GM18907 (cell line): ENCODE measurements at regions not wholly inside any gene's neighbourhood (a gene's known extent, or its start where the extent isn't known, plus 50 kb on each side); places are given as distances from the start of the nearest gene placed in this dataset.

Experiments
- ATAC-seq: cut with Tn5 transposase; IDR thresholded peaks from one replicate; pipeline ENCODE4 v1.9.1; 2021; ENCODE audit warnings: mild to moderate bottlenecking, moderate library complexity; ENCODE audit not compliant: unreplicated experiment

DNA sequence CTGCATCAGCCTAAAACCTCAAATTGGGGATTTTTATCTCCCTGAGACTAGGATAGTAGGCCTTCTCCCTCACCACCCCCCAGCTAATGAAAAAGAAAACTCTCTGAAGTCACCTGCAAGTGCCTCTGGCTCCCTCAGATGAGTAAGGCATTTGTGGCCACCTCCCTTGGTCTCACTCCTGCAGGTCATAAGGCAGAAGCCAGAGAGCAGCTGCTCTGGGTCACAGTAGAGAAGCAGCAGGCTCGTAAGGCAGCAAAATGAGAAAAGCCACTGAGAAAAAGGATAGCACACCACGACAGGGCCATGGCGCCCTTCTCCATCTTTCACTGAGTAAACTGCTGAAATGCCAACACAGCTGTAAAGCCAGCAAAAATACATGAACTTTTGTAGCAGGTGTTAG, 296.7 kb upstream of the DPH6 start:
- no peak for ATAC-seq

DNA sequence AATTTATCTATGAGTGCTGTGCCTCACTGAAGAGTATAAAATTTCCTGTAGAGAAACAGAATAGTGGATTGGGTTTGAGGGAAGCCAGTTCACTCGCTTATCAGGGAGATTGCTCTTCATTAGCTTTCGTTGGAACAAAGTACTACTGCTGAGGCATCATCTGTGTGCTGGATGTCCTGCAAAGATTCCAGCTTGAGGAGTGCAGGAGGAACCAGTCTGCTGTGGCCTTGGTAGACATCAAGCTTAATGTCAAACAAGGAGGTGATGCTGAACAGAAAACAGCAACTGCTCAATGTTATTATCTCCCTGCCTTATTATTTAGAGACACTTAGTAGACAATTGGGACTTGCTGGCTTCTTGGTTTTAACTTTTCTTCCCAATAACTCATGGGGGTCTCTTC, 297.5 kb upstream of the DPH6 start:
- ATAC-seq = no peak

DNA sequence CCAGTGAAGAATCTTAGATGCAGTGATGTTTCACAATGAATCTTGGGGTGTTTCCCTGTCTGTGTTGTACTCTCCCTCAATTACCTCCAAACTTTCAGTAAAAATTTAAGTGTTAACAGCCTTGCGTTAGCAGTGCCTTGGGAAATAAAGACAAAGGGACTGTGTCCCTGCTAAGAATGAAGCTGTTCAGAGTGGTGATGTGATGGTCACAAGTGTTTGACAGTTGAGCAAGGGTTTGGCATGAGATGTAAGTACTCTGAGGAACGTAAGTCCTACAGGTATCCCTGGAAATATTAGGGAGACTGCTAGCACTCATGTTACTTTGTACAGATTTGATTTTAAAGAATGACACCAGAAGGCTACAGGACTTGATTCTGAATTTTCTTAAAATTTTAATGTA, 304.3 kb upstream of the DPH6 start:
- ATAC-seq = no peak

DNA sequence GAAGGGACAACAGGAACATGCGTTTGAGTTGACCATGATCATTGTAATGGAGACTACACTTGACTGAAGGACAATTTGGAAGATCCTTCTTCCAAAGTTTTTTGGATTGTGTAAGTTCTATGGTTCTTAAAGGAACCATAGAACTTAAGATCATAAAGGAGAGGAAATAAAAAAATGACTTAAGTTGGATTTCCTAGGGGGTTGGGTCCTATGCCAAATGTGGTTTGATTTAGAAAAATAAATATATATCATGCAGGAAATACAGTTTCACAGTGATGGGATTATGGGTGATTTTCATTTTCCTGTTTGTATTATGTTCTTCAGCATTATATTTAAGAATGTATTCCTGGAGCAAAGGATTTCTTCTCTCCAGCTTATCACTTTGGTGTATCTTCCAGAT, 305.5 kb upstream of the DPH6 start:
- ATAC-seq = no peak

DNA sequence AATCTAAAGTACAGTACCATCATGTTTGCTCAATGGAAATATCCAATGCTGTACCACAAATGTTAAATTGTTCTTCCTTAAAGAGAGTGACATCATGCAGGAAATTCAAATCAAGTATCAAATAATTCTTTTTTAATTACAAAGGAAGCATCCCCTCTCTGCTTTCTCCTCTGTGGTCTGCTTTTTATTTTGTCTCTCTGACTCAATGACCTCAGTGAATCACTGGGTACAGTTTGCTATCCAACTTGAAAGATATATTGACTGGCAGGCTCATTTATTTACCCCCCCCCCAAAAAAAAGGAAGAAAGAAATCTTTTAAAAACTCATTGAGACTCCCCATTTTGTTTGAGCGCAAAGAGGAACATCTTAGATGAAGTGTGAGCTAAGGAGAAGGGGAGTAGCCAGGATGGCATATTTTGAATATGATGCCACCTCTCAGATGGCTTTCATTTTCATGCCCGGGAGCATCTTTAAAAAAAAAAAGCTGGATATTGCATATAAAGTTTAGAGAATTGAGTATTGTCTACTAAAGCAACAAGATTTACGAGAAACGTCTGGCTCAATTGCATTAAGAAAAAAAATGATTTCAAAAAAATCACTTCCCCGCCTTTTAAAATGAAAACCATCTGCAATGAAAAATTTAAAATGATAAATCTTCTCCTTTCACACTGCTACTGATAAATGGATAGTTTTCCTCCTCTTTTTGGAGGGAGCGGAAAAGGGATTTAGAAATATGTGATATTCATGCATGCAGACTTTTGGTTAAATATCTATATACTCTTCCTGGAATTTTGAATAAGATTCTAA, 307.1 kb upstream of the DPH6 start:
- no peak for ATAC-seq

DNA sequence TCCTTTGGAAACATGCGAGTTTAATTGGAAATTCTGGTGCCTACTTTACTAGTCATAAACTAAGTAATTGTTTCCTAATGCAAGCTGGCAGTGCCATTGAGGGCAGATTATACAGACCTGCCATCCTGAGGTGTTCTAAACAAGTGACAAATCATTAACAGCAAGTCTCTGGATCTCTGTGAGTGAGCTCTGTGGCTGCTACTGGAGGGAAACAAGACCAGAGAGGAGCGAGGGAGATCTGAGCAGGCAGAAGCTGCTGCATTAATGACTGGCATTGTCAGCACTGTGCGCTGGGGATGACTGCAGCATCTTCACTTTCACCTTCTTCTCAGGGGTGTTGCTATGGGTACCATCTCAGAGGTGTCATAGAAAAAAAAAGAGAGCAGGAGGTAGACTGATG, 308.4 kb upstream of the DPH6 start:
- ATAC-seq = no peak

DNA sequence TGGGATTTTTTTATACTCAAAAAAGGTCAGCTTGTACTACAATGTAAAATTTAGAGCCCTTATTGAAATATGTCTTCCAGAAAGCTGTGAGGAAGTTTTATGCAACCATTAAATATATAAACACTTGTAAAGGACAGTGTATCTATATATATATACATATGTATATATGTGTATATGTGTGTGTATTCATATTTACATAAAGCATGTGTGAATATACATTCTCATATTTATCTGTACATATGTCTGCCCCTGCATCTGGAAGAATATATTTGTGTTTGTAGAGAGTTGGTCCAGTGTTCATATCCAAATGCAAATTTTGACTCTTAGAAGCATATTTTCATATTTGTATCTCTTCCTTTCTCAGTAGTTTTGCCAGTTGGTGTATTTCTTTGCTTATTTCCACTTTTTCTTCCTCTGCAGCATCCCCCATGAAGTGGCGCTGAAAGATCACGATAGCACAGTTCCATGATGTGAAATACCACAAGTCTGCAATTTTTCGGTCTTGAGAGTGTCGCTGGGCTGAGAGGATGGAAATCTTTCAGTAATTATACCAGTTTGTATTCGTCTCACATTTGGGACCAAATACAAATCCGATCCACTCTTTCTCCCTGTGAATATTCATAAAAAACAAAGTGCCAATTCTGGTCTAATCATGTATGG, 311.7 kb upstream of the DPH6 start:
- no peak for ATAC-seq

DNA sequence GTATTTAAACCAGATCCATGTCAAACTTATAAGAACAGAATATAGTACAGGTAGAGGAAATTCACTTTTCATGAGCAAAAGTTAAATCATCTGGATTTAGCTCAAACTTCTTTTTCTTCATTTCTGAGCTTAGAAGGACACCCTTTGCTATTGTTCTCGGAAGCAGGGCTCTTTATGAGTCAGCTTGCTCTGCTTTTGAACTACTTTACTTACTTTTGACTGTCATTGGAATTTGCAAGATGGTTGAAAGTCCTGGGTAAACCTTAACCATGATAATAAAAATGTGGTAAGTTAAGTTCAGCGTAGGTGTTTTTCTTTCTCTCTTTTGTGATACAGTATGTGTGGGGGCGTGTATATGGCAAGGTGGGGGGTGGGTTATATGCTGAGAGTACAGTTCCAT, 312.7 kb upstream of the DPH6 start:
- no peak for ATAC-seq

DNA sequence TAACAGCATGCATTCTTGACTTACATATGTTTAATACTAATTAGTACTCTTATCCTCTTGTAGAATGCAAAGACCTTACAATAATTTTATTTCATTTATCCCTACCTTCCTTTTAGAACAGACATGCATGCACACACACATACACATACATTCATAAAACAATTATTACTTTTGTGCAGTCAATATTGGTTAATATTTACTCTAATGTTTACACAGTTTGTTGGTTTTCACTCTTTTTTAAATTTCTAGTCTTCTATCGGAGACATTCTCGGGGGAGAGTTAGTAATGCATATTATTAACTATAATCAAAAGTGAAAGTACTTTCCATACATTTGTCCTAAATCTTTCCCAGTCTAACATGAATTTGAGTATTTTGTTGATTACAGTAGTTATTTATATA, 317.7 kb upstream of the DPH6 start:
- no peak for ATAC-seq

DNA sequence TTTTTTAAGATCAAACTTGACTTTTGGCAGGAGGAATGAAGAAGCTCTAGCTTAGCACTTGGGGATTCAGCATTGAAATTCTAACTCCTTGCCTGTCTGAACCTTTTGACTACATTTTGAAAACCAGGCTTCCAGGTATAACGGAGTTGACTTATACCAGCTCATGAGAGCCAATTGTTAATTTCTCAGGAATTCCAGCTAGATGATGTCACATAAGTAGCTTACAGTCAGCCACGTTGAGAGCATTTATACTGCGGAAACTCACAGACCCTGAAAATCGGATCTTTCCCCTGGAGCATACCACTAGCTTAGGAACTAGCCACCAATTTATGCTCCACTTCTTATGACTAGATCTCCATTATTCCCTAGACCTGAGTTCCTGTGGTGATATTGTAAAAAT, 321.4 kb upstream of the DPH6 start:
- ATAC-seq = no peak

DNA sequence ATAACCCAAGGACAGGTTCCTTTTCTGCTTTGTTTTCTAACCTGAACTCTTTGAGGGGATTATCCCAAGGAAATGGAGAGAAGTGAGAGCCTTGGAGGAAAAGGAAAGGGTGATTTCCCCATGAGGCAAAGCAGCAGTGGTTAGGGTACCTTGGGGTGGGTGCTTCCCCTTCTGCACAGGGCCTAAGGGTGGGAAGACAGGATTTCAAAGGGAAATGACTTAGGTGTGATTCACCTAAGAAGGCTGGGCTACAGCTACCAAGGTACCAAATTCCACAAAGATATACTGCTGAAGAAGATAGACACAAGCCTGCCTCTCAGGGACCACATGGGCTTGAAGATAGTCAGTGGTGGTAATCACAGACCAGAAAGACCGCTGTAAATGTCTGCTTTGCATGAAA, 325.3 kb upstream of the DPH6 start:
- ATAC-seq = no peak

DNA sequence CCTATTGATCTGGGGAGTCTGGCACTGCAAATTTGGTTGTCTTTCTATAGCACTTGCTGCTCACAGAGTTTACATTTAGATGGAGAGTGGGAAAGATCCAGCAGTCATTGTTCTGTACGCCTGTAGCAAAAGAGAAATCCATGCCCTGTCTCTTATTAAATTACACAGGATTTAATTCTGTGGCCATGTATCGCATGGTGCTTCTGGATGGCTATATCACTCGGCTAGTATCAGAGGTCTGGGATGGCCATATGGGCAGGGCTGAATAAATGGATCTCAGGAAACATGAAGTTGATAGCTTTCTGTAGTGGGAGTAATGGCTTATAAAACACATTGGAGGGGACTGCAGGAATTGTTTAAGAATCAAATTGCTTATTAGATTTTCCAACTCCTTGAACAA, 325.8 kb upstream of the DPH6 start:
- no peak for ATAC-seq

DNA sequence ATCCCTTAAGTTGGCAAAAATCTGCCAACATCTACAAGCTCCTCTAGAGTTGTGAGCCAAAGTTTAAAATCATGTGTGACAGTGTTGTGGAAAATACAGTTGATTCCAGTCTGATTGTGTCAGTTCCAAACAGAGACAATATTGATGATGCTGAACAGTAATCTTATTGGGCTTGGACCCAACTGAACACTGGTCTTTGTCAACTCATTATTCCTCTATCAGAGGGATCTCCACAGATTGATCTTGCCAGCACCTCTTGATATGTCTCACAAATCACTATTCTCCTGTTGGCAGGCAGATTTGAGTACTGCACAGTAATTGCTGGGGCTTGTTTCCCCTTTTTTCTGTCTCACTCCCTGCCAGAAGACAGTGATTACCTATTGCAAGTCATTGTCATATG, 326.6 kb upstream of the DPH6 start:
- ATAC-seq = no peak

DNA sequence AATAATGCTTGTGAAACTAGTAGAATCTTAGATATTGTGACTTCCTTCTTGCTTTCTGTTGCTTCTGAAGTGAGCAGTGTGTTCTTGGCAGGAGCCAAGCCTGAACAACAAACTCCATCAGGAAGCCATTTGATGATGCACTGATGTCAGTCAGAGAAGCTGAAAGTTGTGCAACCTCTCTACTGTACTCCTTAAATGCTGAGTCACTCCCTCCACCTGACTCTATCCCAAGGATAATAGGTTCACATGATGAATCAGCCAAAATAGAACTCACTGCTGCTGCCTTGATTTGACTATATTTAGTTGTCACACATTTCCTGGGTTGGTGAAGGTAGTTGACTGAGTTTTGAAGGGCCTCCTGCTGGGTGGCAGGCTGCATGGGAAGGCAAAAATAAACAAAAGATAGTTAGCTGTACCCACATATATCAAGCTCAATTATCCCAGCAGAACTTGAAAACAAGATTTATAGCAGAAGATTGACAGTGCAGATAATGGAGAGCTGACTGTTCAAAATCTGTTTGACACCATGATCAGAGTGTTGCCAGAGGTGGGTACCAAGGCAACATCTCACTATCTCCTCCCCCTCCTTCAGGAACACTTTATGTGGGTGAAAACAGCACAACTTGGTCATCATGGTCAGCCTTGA, 328.4 kb upstream of the DPH6 start:
- no peak for ATAC-seq

DNA sequence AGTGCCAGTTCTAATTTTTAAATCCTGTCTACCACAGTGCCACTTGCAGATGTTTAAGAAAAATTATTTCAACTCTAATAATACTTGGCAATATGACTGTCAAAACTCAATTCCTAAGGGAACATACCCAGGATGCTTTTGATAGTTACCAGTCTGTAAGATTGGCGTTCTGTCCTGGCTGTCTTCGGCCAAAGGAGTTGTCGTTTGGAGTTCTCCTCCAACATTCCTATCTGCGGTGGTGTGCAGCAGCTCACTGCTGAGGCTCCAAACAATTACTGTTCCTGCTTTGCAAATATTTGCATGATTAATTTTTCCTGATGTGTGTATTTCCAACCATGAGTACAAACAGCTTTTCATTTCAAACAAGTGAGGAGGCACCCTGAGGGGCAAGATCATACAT, 330.8 kb upstream of the DPH6 start:
- ATAC-seq = no peak

DNA sequence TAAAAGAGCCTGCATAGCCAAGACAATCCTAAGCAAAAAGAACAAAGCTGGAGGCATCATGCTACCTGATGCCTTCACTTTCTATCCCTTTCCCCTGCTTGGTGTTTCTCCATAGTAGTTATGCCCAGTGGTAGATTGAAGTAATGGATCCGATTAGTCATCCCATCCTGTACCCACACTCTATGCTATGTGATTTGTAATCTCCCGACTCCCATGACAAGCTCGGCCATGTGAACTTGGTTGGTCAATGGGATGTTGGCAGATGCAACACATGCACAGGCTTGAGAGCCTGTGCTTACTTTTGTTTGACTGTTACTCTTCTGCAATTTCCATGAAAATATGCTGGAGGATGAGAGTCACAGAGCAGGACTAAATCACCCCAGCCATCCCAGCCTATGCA, 334.9 kb upstream of the DPH6 start:
- ATAC-seq = no peak

DNA sequence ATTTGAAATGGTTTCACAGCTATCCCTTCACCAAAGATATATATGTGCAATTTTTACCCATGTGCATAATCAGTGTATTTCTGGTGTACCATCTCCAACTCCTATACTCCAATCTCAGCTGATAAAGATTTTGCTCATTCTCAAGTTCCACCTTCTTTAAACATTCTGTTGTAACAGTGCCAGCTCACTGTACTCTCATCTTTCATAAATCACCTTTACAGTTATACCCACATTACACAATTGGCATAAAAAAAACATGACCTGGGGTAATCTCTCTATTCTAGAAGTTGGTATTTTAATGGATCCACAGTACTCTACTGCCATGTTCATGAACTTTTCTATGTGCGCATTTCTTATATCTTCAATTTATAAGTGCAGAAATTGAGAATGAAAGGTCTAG, 339.9 kb upstream of the DPH6 start:
- no peak for ATAC-seq

DNA sequence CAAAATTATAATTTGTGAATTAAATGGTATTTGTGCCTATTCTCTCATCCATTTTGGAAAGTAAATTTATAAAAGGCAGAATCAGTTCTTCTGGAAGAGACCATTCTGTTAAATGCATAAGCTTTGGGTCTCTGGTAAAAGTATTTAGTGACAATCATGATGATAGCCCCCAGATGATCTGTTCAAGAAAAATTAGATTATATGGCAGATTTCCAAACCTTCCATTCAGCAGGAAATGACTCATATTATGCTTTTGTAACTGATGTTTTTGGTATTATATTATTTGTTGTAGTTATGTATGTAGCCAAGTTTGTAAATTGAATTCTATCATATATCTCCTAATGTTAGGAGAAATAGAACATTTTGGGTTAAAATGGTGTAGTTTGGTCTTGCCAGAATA, 340.8 kb upstream of the DPH6 start:
- ATAC-seq = no peak

DNA sequence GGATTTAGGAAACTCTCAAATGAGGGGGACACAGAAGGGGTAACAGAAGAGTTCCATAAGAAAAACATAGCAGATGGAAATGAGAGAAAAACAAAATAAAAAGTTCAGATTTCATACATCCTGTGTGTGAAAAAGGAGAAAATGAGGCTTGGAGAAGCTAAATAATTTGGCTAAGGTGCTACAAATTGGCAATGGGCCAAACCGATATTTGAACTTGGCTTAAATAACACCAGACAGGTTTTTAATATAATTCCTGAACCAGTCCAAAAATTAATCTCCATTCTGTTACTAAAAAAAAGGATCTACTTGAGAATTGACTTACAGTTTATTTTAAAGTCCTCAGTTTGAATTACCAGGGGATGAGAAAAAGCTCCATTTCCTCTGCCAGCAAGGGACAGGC, 342.9 kb upstream of the DPH6 start:
- ATAC-seq = no peak

DNA sequence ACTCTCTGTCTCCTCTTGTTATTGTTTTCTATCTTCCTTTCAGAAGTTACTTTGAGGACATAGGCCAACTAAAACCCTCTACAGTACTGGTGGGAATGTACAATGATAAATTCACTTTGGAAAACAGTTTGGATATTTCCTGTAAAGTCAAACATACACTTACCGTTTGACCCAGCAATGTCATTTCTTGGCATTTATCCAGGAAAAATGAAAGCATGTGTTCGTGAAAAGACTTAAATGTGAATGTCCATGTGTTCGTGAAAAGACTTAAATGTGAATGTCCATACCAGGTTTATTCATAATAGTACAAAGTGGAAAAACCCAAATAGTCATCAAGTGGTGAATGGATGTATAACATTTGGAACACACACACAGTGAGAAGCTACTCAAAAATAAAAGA, 361.5 kb upstream of the DPH6 start:
- ATAC-seq = no peak

DNA sequence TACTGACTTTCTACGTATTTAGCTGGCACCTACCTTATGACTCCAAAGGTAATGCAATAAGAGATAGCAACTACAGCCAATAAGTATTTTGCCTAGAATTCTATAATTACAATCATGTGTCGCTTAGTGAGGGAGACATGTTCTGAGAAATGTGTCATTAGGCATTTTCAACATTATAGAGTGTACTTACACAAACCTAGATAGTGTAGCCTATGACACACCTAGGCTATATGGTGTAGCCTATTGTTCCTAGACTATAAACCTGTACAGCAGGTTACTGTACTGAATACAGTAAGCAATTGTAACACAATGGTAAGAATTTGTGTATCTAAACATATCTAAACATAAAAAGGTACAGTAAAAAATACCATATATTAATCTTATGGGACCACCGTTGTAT, 363.4 kb upstream of the DPH6 start:
- no peak for ATAC-seq

DNA sequence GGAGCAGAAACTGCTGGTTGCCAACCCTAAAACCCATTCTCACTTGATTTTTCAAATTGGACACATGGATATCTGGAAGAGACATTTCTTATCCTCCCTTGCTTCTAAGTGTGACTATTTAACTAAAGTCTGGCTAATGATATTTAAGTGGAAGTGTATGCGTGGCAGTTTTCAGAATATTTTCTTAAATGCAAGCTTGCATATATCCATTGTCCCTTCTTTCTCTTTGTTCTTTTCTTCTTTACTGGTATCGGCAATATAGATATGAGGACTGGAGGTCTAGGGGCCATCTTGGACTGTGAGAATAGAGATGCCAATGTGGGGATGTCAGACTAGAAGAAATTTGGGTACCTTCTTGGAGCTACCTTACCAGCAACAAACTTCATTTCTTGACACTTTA, 364.3 kb upstream of the DPH6 start:
- no peak for ATAC-seq
